Endothelial cell of umbilical vein (primary cell): ENCODE measurements at regions not wholly inside any gene's neighbourhood (a gene's known extent, or its start where the extent isn't known, plus 50 kb on each side); places are given as distances from the start of the nearest gene placed in this dataset.
A peak's percentile ranks its signal among the peaks of the same experiment; 100 is the strongest.

Experiments
- BruUV-seq: library from RNA; stranded (reverse); fragments of 400-500 nt; replicated peaks from 2 replicates; lab custom pipeline; 2021; lab: Mats Ljungman, UMichigan
- CTCF ChIA-PET: fragments of 300-600, 350-600 bp; sonication (Branson Sonifier 250); formaldehyde crosslinking; loops from one replicate; lab custom pipeline; 2021; ENCODE audit warnings: antibody characterized with exemption, inconsistent platforms; lab: Charles Lee
- POLR2A ChIA-PET: fragments of 300-600, 350-600 bp; sonication (Branson Sonifier 250); formaldehyde crosslinking; loops from one replicate; lab custom pipeline; 2021; ENCODE audit warnings: antibody characterized with exemption, inconsistent platforms; lab: Charles Lee
- DNase-seq: peaks from one replicate; pipeline ENCODE4 v3.0.0-alpha.2; 2011; ENCODE audit warnings: low read depth, low spot score
- FAIRE-seq: peaks from 2 replicates; lab custom pipeline; 2011; peaks lifted over from hg19 to GRCh38; lab: Jason Lieb, UNC
- H2AFZ ChIP-seq: 2 replicates; pipeline ENCODE4 v1.6.0; 2012; ENCODE audit warnings: low read depth, low read length, control low read depth, inconsistent platforms
- H3K27ac ChIP-seq: 2 replicates; pipeline ENCODE4 v1.5.1; 2011; ENCODE audit warnings: low read depth, mild to moderate bottlenecking, control low read depth, low read length, moderate library complexity; ENCODE audit not compliant: insufficient read depth
- H3K27me3 ChIP-seq, 2 experiments: 2 replicates each; pipeline versions ENCODE4 v1.6.0 to v1.6.1; 2011; ENCODE audit warnings: low read length in 2 of 2, mixed read lengths in 1 of 2; ENCODE audit not compliant: control insufficient read depth in 2 of 2, insufficient read depth in 2 of 2
- H3K36me3 ChIP-seq, 2 experiments: 2 replicates in 1 of 2; 3 replicates in 1 of 2; pipeline ENCODE4 v1.5.1; 2011; ENCODE audit warnings: low read length in 2 of 2, mild to moderate bottlenecking in 1 of 2, moderate library complexity in 1 of 2; ENCODE audit not compliant: control insufficient read depth in 2 of 2, insufficient read depth in 2 of 2; ENCODE audit errors: extremely low read depth in 1 of 2
- H3K4me1 ChIP-seq: 3 replicates; pipeline ENCODE4 v1.5.1; 2011; ENCODE audit warnings: mild to moderate bottlenecking, low read length; ENCODE audit not compliant: control insufficient read depth, insufficient read depth; ENCODE audit errors: extremely low read depth
- H3K4me2 ChIP-seq: 2 replicates; pipeline ENCODE4 v1.6.1; 2011; ENCODE audit warnings: low read length, control low read depth, mixed read lengths; ENCODE audit not compliant: insufficient read depth
- H3K4me3 ChIP-seq, 3 experiments: fragments of 200-600 bp in 1 of 3; sonication (generic), shearing (Covaris generic) in 1 of 3; replicated peaks in 1 of 3; 2 replicates each; pipeline ENCODE4 v1.5.1; 2011 to 2016; ENCODE audit warnings: control low read depth in 3 of 3, low read length in 3 of 3, mild to moderate bottlenecking in 2 of 3, inconsistent platforms in 1 of 3, low read depth in 1 of 3, moderate library complexity in 1 of 3; ENCODE audit not compliant: insufficient read depth in 1 of 3
- H3K79me2 ChIP-seq: 2 replicates; pipeline ENCODE4 v1.6.0; 2012; ENCODE audit warnings: low read length, inconsistent platforms; ENCODE audit not compliant: control insufficient read depth, insufficient read depth
- H3K9ac ChIP-seq: replicated peaks from 2 replicates; pipeline ENCODE3; 2011; ENCODE audit warnings: low read length, control low read depth; ENCODE audit not compliant: insufficient read depth; ENCODE audit errors: extremely low read depth
- H3K9me1 ChIP-seq: replicated peaks from 3 replicates; pipeline ENCODE4 v1.6.0; 2011; ENCODE audit warnings: mild to moderate bottlenecking, low read length; ENCODE audit not compliant: control insufficient read depth, insufficient read depth; ENCODE audit errors: extremely low read depth
- H3K9me3 ChIP-seq: replicated peaks from 2 replicates; pipeline ENCODE4 v1.5.1; 2012; ENCODE audit warnings: low read length, inconsistent platforms; ENCODE audit not compliant: control insufficient read depth, insufficient read depth
- H4K20me1 ChIP-seq: replicated peaks from 2 replicates; pipeline ENCODE3; 2011; ENCODE audit warnings: mild to moderate bottlenecking, low read length; ENCODE audit not compliant: control insufficient read depth, insufficient read depth; ENCODE audit errors: extremely low read depth
- CTCF ChIP-seq, 2 donors: IDR thresholded peaks; 1 replicate in 1 of 2; 2 replicates in 1 of 2; pipeline ENCODE4 v1.5.1; 2011; ENCODE audit warnings: low read length in 2 of 2, mild to moderate bottlenecking in 2 of 2, moderate library complexity in 2 of 2, control low read depth in 1 of 2, inconsistent platforms in 1 of 2, low read depth in 1 of 2; ENCODE audit not compliant: insufficient read depth in 1 of 2; ENCODE audit errors: extremely low read depth in 1 of 2
- EZH2 ChIP-seq: IDR thresholded peaks from 2 replicates; pipeline ENCODE4 v1.6.1; 2012; ENCODE audit warnings: borderline replicate concordance, low read depth, mild to moderate bottlenecking, moderate library complexity, low read length, inconsistent platforms; ENCODE audit not compliant: severe bottlenecking
- FOS ChIP-seq: IDR thresholded peaks from 2 replicates; pipeline ENCODE4 v1.6.1; 2011; ENCODE audit warnings: mild to moderate bottlenecking, low read length, moderate library complexity, borderline replicate concordance; ENCODE audit not compliant: insufficient read depth
- GATA2 ChIP-seq: IDR thresholded peaks from 2 replicates; pipeline ENCODE4 v1.7.0; 2011; ENCODE audit warnings: low read depth, mild to moderate bottlenecking, moderate library complexity, mixed read lengths, low read length; ENCODE audit not compliant: insufficient read length, insufficient read depth
- JUN ChIP-seq: IDR thresholded peaks from 2 replicates; pipeline ENCODE4 v1.6.1; 2011; ENCODE audit warnings: borderline replicate concordance, low read depth; ENCODE audit not compliant: insufficient read length, insufficient read depth
- MAX ChIP-seq: IDR thresholded peaks from 2 replicates; pipeline ENCODE4 v1.6.1; 2011; ENCODE audit not compliant: insufficient read depth, insufficient read length
- MYC ChIP-seq: IDR thresholded peaks from one replicate; pipeline ENCODE4 v1.6.1; 2011; ENCODE audit warnings: mild to moderate bottlenecking, low read depth, low read length
- POLR2A ChIP-seq: IDR thresholded peaks from 2 replicates; pipeline ENCODE4 v1.6.1; 2012; ENCODE audit warnings: low read depth, mild to moderate bottlenecking, control low read depth, low read length
- POLR2AphosphoS5 ChIP-seq: IDR thresholded peaks from 2 replicates; pipeline ENCODE4 v1.6.1; 2012; ENCODE audit warnings: low read depth, mild to moderate bottlenecking, control low read depth, low read length, moderate library complexity; ENCODE audit not compliant: insufficient read depth
- dilution Hi-C: fragments of 300-500 bp; cut with MboI; formaldehyde crosslinking; loops from one replicate; pipeline ENCODE4 v1.15.0; 2019; ENCODE audit warnings: low sequenced_read_pairs; ENCODE audit not compliant: extremely low pct_ligation_motif_present
- intact Hi-C: fragments of 100-400 bp; cut with micrococcal nuclease; formaldehyde crosslinking; loops from one replicate; pipeline ENCODE4 v1.10.0; 2022

- no peaks in the 10 kb centered on the region for H3K9me1 ChIP-seq
- TF ChIP-seq JUN (peak; percentile 20), FOS (peak; percentile 17), GATA2 (no peak), POLR2AphosphoS5 (no peak)
- intact Hi-C loops (no loop called here), dilution Hi-C loops (no loop called here)
- H3K4me2 ChIP-seq = no peak overlapping the region
- no peaks in the 10 kb centered on the region for H4K20me1 ChIP-seq
- FAIRE-seq (no peak), DNase-seq (peak; percentile 9)
- no peak overlapping the region for H3K27ac ChIP-seq
- H3K27me3 ChIP-seq = no peaks in the 10 kb centered on the region
- no peak overlapping the region for H2AFZ ChIP-seq
- H3K9ac ChIP-seq = no peak overlapping the region
- H3K9me3 ChIP-seq = peaks cover 2% of the 10 kb centered on the region
- BruUV-seq = no TSS peak
- no peaks in the 10 kb centered on the region for H3K4me1 ChIP-seq
- H3K36me3 ChIP-seq = no peaks in the 10 kb centered on the region
- POLR2A ChIA-PET = no interaction called here
- CTCF ChIA-PET = no interaction called here
- H3K79me2 ChIP-seq = no peaks in the 10 kb centered on the region
- H3K4me3 ChIP-seq = no peak overlapping the region
Observed at GRCh38 chr1:57831624-57832023, 407.8 kb upstream of the DAB1 start.

GRCh38 chr1:57826535-57826934, 402.7 kb upstream of the DAB1 start:
- Histone ChIP-seq H4K20me1 (no peaks in the 10 kb centered on the region), H3K4me2 (no peak overlapping the region), H3K27ac (no peak overlapping the region), H3K79me2 (no peaks in the 10 kb centered on the region), H3K27me3 (no peaks in the 10 kb centered on the region), H2AFZ (no peak overlapping the region), H3K36me3 (no peaks in the 10 kb centered on the region), H3K9me1 (no peaks in the 10 kb centered on the region), H3K9me3 (no peaks in the 10 kb centered on the region), H3K9ac (no peak overlapping the region), H3K4me3 (no peak overlapping the region), H3K4me1 (no peaks in the 10 kb centered on the region)
- TF ChIP-seq MAX (no peak), EZH2 (no peak), CTCF (IDR thresholded peaks at IDR 0.05; ENCODE audit: extremely low read depth in 1 of 2, insufficient read depth in 1 of 2, low read depth in 1 of 2, low read length in 2 of 2) (no peak), POLR2AphosphoS5 (no peak), JUN (no peak), MYC (no peak), GATA2 (no peak), POLR2A (no peak), FOS (no peak)
- POLR2A ChIA-PET = no interaction called here
- intact Hi-C loops = no loop called here
- CTCF ChIA-PET = no interaction called here
- FAIRE-seq (no peak), DNase-seq (no peak)
- BruUV-seq = no TSS peak
- dilution Hi-C loops = no loop called here
